Keratinocyte (primary cell): ENCODE measurements at regions not wholly inside any gene's neighbourhood (a gene's known extent, or its start where the extent isn't known, plus 50 kb on each side); places are given as distances from the start of the nearest gene placed in this dataset.
"Not testable (repeated sequence)": the region's sequence is repeated elsewhere in the genome, so short reads cannot be mapped to it uniquely, and the experiment has no call there.

ENCODE experiments used
- DNase-seq: peaks from one replicate; pipeline ENCODE4 v3.0.0-alpha.2; 2011; ENCODE audit warnings: low read depth, missing footprints, low spot score
- FAIRE-seq: peaks from 2 replicates; lab custom pipeline; 2011; peaks lifted over from hg19 to GRCh38; lab: Jason Lieb, UNC
- H2AFZ ChIP-seq: 2 replicates; pipeline ENCODE4 v1.6.0; 2012; ENCODE audit warnings: low read length, control low read depth, inconsistent platforms; ENCODE audit not compliant: control insufficient read depth
- H3K27ac ChIP-seq: 2 replicates; pipeline ENCODE4 v1.5.1; 2011; ENCODE audit warnings: low read length; ENCODE audit not compliant: control insufficient read depth, insufficient read depth
- H3K27me3 ChIP-seq: 3 replicates; pipeline ENCODE4 v1.6.0; 2011; ENCODE audit warnings: low read length; ENCODE audit not compliant: control insufficient read depth, insufficient read depth; ENCODE audit errors: extremely low read depth
- H3K36me3 ChIP-seq, 2 experiments: 2 replicates in 1 of 2; 3 replicates in 1 of 2; pipeline ENCODE4 v1.5.1; 2011; ENCODE audit warnings: low read length in 2 of 2, mild to moderate bottlenecking in 1 of 2; ENCODE audit not compliant: control insufficient read depth in 2 of 2, insufficient read depth in 2 of 2; ENCODE audit errors: extremely low read depth in 1 of 2
- H3K4me1 ChIP-seq: 3 replicates; pipeline ENCODE4 v1.5.1; 2011; ENCODE audit warnings: low read length; ENCODE audit not compliant: control insufficient read depth, insufficient read depth; ENCODE audit errors: extremely low read depth
- H3K4me2 ChIP-seq: 3 replicates; pipeline ENCODE4 v1.6.0; 2011; ENCODE audit warnings: low read depth, low read length; ENCODE audit not compliant: control insufficient read depth, insufficient read depth; ENCODE audit errors: extremely low read depth
- H3K4me3 ChIP-seq, 3 experiments: fragments of 200-600 bp in 1 of 3; sonication (generic) in 1 of 3; 2 replicates in 2 of 3; 3 replicates in 1 of 3; pipeline ENCODE4 v1.5.1; 2011 to 2016; ENCODE audit warnings: low read length in 3 of 3, mild to moderate bottlenecking in 3 of 3, control low read depth in 2 of 3, inconsistent platforms in 1 of 3, low read depth in 1 of 3, mixed read lengths in 1 of 3, mixed run types in 1 of 3, moderate library complexity in 1 of 3; ENCODE audit not compliant: control insufficient read depth in 2 of 3, insufficient read depth in 2 of 3; ENCODE audit errors: extremely low read depth in 1 of 3
- H3K79me2 ChIP-seq: 2 replicates; pipeline ENCODE4 v1.6.0; 2012; ENCODE audit warnings: low read length; ENCODE audit not compliant: control insufficient read depth, insufficient read depth
- H3K9ac ChIP-seq: 3 replicates; pipeline ENCODE4 v1.6.0; 2011; ENCODE audit warnings: low read length; ENCODE audit not compliant: control insufficient read depth, insufficient read depth; ENCODE audit errors: extremely low read depth
- H3K9me1 ChIP-seq: 3 replicates; pipeline ENCODE4 v1.6.0; 2011; ENCODE audit warnings: low read length; ENCODE audit not compliant: control insufficient read depth, insufficient read depth; ENCODE audit errors: extremely low read depth
- H3K9me3 ChIP-seq: 2 replicates; pipeline ENCODE4 v1.5.1; 2012; ENCODE audit warnings: low read depth, low read length; ENCODE audit not compliant: control insufficient read depth
- H4K20me1 ChIP-seq: 3 replicates; pipeline ENCODE4 v1.6.0; 2011; ENCODE audit warnings: low read length; ENCODE audit not compliant: control insufficient read depth, insufficient read depth; ENCODE audit errors: extremely low read depth
- EZH2 ChIP-seq: IDR thresholded peaks from one replicate; pipeline ENCODE4 v1.6.1; 2012; ENCODE audit warnings: inconsistent platforms, mild to moderate bottlenecking, low read length, moderate library complexity
- dilution Hi-C: fragments of 300-500 bp; cut with MboI; formaldehyde crosslinking; loops from one replicate; pipeline ENCODE4 v1.7.0; 2020; ENCODE audit warnings: low sequenced_read_pairs; ENCODE audit not compliant: extremely low pct_ligation_motif_present
- TF ChIP-seq, protein P1 (sequence below), 3 experiments: IDR thresholded peaks in 1 of 3; conservative IDR thresholded peaks in 1 of 3; optimal IDR thresholded peaks in 1 of 3; 2 replicates in 2 of 3; 3 replicates in 1 of 3; pipeline versions ENCODE3 to v1.5.1; 2011; ENCODE audit warnings: low read length in 3 of 3, mild to moderate bottlenecking in 3 of 3, moderate library complexity in 2 of 3, control low read depth in 1 of 3, inconsistent platforms in 1 of 3; ENCODE audit not compliant: insufficient read depth in 2 of 3; ENCODE audit errors: extremely low read depth in 1 of 3

DNA sequence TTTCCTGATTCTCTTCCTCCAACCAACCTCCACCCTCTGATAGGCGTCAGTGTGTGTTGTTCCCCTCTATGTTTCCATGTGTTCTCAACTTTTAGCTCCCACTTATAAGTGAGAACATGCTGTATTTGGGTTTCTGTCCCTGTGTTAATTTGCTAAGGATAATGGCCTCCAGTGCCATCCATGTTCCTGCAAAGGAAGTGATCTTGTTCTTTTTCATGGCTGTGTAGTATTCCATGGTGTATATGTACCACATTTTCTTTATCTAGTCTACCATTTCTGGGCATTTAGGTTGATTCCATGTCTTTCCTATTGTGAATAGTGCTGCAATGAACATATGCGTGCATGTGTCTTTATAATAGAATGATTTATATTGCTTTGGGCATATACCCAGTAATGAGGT is 107.1 kb upstream of the CPHXL start:
- H3K36me3 ChIP-seq, H3K27me3 ChIP-seq, H4K20me1 ChIP-seq, H2AFZ ChIP-seq, H3K4me3 ChIP-seq, H3K4me2 ChIP-seq, H3K9ac ChIP-seq, H3K9me3 ChIP-seq, H3K4me1 ChIP-seq, dilution Hi-C loops, FAIRE-seq, H3K79me2 ChIP-seq, H3K9me1 ChIP-seq, H3K27ac ChIP-seq, DNase-seq: not testable (repeated sequence)

DNA sequence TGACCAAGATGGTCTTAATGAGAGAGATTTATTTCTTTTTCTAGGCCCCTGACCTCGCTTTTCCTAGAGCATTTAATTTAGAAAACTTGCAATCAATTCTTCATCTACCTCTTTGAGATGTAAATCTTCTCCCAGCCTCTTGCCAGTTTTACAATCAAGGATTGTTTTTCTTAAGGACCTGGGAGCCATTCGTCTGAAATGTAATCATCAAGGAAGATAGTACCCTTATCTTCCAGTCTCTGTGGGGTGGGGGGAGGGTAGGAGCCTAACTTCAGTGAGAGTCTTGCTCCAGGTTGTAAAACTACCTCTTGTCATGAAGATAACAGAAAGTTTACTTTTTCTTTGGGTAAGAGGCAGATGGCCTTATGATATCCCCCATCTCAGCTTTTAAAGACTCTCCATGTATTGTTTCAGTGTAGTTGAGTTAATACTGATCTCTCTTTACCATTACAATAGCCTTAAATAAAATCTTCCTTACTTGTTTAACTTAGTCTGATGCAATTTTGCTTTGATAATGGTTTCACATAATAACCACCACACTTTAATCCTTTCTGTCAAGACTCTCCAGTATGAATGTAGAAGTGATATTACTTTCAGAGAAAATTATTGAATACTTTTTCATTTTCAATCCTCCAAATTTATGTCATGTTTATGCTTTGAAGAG is 110.2 kb upstream of the CPHXL start:
- H3K9ac ChIP-seq, result no peak overlapping the region
- no peak overlapping the region for H3K4me2 ChIP-seq
- no peak overlapping the region for H3K27ac ChIP-seq
- no peaks in the 10 kb centered on the region for H3K36me3 ChIP-seq
- H3K9me3 ChIP-seq, result peaks cover 2% of the 10 kb centered on the region
- dilution Hi-C loops, result no loop called here
- H3K79me2 ChIP-seq, result no peaks in the 10 kb centered on the region
- DNase-seq, result no peak
- no peak overlapping the region for H3K4me3 ChIP-seq
- no peaks in the 10 kb centered on the region for H3K9me1 ChIP-seq
- no peaks in the 10 kb centered on the region for H3K4me1 ChIP-seq
- no peak for TF ChIP-seq EZH2
- TF ChIP-seq, protein P1, sequence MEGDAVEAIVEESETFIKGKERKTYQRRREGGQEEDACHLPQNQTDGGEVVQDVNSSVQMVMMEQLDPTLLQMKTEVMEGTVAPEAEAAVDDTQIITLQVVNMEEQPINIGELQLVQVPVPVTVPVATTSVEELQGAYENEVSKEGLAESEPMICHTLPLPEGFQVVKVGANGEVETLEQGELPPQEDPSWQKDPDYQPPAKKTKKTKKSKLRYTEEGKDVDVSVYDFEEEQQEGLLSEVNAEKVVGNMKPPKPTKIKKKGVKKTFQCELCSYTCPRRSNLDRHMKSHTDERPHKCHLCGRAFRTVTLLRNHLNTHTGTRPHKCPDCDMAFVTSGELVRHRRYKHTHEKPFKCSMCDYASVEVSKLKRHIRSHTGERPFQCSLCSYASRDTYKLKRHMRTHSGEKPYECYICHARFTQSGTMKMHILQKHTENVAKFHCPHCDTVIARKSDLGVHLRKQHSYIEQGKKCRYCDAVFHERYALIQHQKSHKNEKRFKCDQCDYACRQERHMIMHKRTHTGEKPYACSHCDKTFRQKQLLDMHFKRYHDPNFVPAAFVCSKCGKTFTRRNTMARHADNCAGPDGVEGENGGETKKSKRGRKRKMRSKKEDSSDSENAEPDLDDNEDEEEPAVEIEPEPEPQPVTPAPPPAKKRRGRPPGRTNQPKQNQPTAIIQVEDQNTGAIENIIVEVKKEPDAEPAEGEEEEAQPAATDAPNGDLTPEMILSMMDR (optimal IDR thresholded peaks at IDR 0.05 in 1 of 3, IDR thresholded peaks at IDR 0.05 in 1 of 3, conservative IDR thresholded peaks at IDR 0.05 in 1 of 3; ENCODE audit: extremely low read depth in 1 of 3, insufficient read depth in 2 of 3, low read length in 3 of 3), result no peak
- H2AFZ ChIP-seq, result no peak overlapping the region
- FAIRE-seq, result no peak
- H3K27me3 ChIP-seq, result no peaks in the 10 kb centered on the region
- H4K20me1 ChIP-seq, result no peaks in the 10 kb centered on the region

GRCh38 chr16:75837264-75837663 is 111.0 kb upstream of the CPHXL start:
- FAIRE-seq, result no peak
- no peak for DNase-seq
- dilution Hi-C loops, result no loop called here

More at GRCh38 chr16:75837264-75837663, 111.0 kb upstream of the CPHXL start:
- Histone ChIP-seq H3K4me2 (no peak overlapping the region), H3K9me1 (no peaks in the 10 kb centered on the region), H3K79me2 (no peaks in the 10 kb centered on the region), H3K4me1 (no peaks in the 10 kb centered on the region), H3K4me3 (no peak overlapping the region), H3K9me3 (peaks cover 2% of the 10 kb centered on the region), H3K27me3 (no peaks in the 10 kb centered on the region), H3K9ac (no peak overlapping the region), H3K36me3 (no peaks in the 10 kb centered on the region), H2AFZ (no peak overlapping the region), H3K27ac (no peak overlapping the region), H4K20me1 (no peaks in the 10 kb centered on the region)
- TF ChIP-seq, protein P1 (optimal IDR thresholded peaks at IDR 0.05 in 1 of 3, IDR thresholded peaks at IDR 0.05 in 1 of 3, conservative IDR thresholded peaks at IDR 0.05 in 1 of 3; ENCODE audit: extremely low read depth in 1 of 3, insufficient read depth in 2 of 3, low read length in 3 of 3), result no peak
- no peak for TF ChIP-seq EZH2
